Stimulated activated effector memory CD8-positive, alpha-beta T cell treated with anti-CD3 and anti-CD28 coated beads, Interleukin-12 subunit alpha, Interleukin-12 subunit beta, amount 100 ng/mL, for 72 hours (primary cell): ENCODE measurements at regions not wholly inside any gene's neighbourhood (a gene's known extent, or its start where the extent isn't known, plus 50 kb on each side); places are given as distances from the start of the nearest gene placed in this dataset.
A peak's percentile ranks its signal among the peaks of the same experiment; 100 is the strongest.

Source experiments
- ATAC-seq: fragments of 150-1000 bp; cut with Tn5 transposase; 2 replicates; pipeline ENCODE4 v1.10.0; 2021
- DNase-seq, 2 donors: peaks; one replicate each; pipeline ENCODE4 v3.0.0; 2021 to 2022; ENCODE audit warnings: low spot score in 2 of 2
- H3K27ac Mint-ChIP-seq: one replicate; pipeline ENCODE4 v1.8.0; 2022; ENCODE audit warnings: mild to moderate bottlenecking, mixed read lengths
- H3K36me3 Mint-ChIP-seq: one replicate; pipeline ENCODE4 v1.8.0; 2022; ENCODE audit warnings: mild to moderate bottlenecking, mixed read lengths
- H3K4me1 Mint-ChIP-seq: one replicate; pipeline ENCODE4 v1.8.0; 2022; ENCODE audit warnings: mixed read lengths
- H3K4me3 Mint-ChIP-seq: one replicate; pipeline ENCODE4 v1.8.0; 2022; ENCODE audit warnings: mild to moderate bottlenecking, mixed read lengths
- H3K9me3 Mint-ChIP-seq: one replicate; pipeline ENCODE4 v1.8.0; 2022; ENCODE audit warnings: mixed read lengths

DNA sequence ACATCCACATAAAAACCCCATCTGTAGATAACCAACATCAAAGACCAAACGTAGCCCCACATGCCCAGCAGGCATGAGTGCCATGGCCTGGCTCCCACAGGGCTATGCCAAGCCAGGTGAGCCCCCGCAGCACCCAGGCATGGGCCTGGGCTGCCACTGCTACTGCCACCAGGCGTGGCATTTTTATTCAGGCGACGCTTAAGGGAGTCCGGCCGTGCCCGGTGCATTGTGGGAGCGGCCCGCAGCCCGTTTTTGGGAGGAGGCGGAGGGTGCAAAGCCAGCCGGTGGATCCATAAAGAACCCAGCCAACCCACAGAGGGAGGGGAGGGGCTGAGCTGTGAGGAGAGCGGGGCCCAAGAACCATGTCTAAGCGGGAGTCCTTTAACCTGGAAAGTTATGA lies 83.6 kb downstream of the XIST start:
- H3K27ac Mint-ChIP-seq = no peak overlapping the region
- H3K9me3 Mint-ChIP-seq = peaks cover 6% of the 10 kb centered on the region
- H3K4me3 Mint-ChIP-seq = no peak overlapping the region
- DNase-seq (no peak), ATAC-seq (no peak)
- H3K4me1 Mint-ChIP-seq = no peaks in the 10 kb centered on the region
- H3K36me3 Mint-ChIP-seq = no peaks in the 10 kb centered on the region

DNA sequence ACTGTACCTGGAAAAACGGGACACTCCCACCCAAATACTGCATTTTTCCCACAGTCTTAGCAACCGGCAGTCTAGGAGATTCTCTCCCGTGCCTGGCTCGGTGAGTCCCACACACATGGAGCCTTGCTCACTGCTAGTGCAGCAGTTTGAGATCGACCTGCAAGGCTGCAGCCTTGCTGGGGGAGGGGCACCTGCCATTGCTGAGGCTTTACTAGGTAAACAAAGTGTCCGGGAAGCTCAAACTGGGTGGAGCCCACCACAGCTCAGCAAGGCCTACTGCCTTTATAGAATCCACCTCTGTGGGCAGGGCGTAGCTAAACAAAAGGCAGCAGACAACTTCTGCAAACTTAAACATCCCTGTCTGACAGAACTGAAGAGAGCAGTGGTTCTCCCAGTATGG lies 84.4 kb downstream of the XIST start:
- no peaks in the 10 kb centered on the region for H3K4me1 Mint-ChIP-seq
- no peaks in the 10 kb centered on the region for H3K36me3 Mint-ChIP-seq
- ATAC-seq (no peak), DNase-seq (no peak)
- peaks cover 3% of the 10 kb centered on the region for H3K9me3 Mint-ChIP-seq
- no peak overlapping the region for H3K27ac Mint-ChIP-seq
- no peak overlapping the region for H3K4me3 Mint-ChIP-seq

DNA sequence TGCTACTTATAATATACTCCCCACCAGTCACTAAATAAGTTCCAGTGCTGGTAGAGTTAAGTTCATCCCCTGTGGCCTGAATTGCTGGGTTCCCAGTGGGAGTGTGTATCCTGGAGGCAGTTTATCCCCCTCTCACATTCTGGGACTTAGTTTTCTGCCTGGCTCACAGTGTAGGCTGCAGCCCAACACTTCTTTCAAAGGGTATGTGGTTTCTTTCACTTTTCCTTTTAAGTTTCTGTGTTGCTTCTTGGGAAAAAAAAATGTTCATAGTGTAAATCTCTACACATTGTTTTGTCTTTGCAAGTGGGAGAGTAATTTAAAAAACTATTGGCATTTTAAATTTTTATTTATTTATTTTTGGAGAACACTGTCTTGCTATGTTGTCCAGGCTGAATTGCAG lies 85.5 kb downstream of the XIST start:
- Mint-ChIP-seq H3K36me3 (no peaks in the 10 kb centered on the region), H3K9me3 (peaks cover 3% of the 10 kb centered on the region), H3K4me1 (no peaks in the 10 kb centered on the region), H3K27ac (no peak overlapping the region), H3K4me3 (no peak overlapping the region)
- no peak for ATAC-seq
- DNase-seq = no peak

GRCh38 chrX:73766431-73766795 lies 86.1 kb downstream of the XIST start:
- Mint-ChIP-seq H3K9me3 (no peaks in the 10 kb centered on the region), H3K4me3 (no peak overlapping the region), H3K4me1 (no peaks in the 10 kb centered on the region), H3K27ac (no peak overlapping the region), H3K36me3 (no peaks in the 10 kb centered on the region)
- DNase-seq (no peak), ATAC-seq (no peak)

GRCh38 chrX:73765776-73766430 lies 86.6 kb downstream of the XIST start:
- no peaks in the 10 kb centered on the region for H3K36me3 Mint-ChIP-seq
- H3K4me3 Mint-ChIP-seq = no peak overlapping the region
- H3K9me3 Mint-ChIP-seq = no peaks in the 10 kb centered on the region
- no peak overlapping the region for H3K27ac Mint-ChIP-seq
- H3K4me1 Mint-ChIP-seq = no peaks in the 10 kb centered on the region
- DNase-seq (no peak), ATAC-seq (no peak)

DNA sequence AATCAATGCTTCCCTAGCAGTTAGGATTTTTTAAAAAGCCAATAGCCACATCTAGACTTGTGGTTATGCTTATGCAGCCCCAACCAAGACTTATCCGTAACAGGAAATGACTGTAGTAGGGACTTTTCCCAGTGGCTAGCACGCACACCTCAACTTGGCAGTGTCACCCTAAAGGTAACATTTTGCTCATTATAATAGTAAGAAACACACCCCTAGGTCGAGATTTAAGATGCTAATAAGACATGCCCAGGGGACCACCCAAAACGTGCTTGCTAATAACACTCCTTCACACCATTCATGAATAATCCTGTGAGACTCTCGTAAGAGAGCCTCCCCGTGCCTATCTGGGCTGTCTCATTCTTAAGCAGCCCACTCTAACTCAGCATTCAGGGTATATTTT lies 94.3 kb downstream of the XIST start:
- Mint-ChIP-seq H3K9me3 (no peaks in the 10 kb centered on the region), H3K4me3 (no peak overlapping the region), H3K27ac (no peak overlapping the region), H3K36me3 (no peaks in the 10 kb centered on the region), H3K4me1 (no peaks in the 10 kb centered on the region)
- ATAC-seq (peak; percentile 83), DNase-seq (no peak)
